IMR-90 (cell line): ENCODE measurements at regions not wholly inside any gene's neighbourhood (a gene's known extent, or its start where the extent isn't known, plus 50 kb on each side); places are given as distances from the start of the nearest gene placed in this dataset.
"Not testable (repeated sequence)": the region's sequence is repeated elsewhere in the genome, so short reads cannot be mapped to it uniquely, and the experiment has no call there.

ENCODE experiments used
- BHLHE40 ChIP-seq: fragments of 150-350 bp; IDR thresholded peaks from 2 replicates; pipeline ENCODE4 v1.6.1; 2016; ENCODE audit warnings: mild to moderate bottlenecking, low read depth, low read length
- MAFK ChIP-seq: IDR thresholded peaks from 2 replicates; pipeline ENCODE4 v1.6.1; 2012; ENCODE audit warnings: low read depth, low read length, improper control_type of control experiment
- POLR2A ChIP-seq: IDR thresholded peaks from 2 replicates; pipeline ENCODE4 v1.6.1; 2012; ENCODE audit warnings: mild to moderate bottlenecking, low read depth, low read length
- RAD21 ChIP-seq: IDR thresholded peaks from 2 replicates; pipeline ENCODE4 v1.6.1; 2012; ENCODE audit warnings: low read length, improper control_type of control experiment
- RCOR1 ChIP-seq: IDR thresholded peaks from 2 replicates; pipeline ENCODE4 v1.6.1; 2012; ENCODE audit warnings: mild to moderate bottlenecking, low read length, improper control_type of control experiment; ENCODE audit not compliant: insufficient replicate concordance
- SMC3 ChIP-seq: fragments of 150-350 bp; IDR thresholded peaks from 2 replicates; pipeline ENCODE4 v1.6.1; 2016; ENCODE audit warnings: low read depth, mild to moderate bottlenecking, antibody characterized with exemption, low read length, moderate library complexity
- TF ChIP-seq, protein P1 (sequence below): conservative IDR thresholded peaks from 2 replicates; pipeline ENCODE4 v1.5.1; 2012; ENCODE audit warnings: mild to moderate bottlenecking, low read depth, low read length, improper control_type of control experiment
- TF ChIP-seq, protein P2 (sequence below): fragments of 150-350 bp; IDR thresholded peaks from 2 replicates; pipeline ENCODE4 v1.6.1; 2016; ENCODE audit warnings: low read depth, mild to moderate bottlenecking, low read length, moderate library complexity, borderline replicate concordance

DNA sequence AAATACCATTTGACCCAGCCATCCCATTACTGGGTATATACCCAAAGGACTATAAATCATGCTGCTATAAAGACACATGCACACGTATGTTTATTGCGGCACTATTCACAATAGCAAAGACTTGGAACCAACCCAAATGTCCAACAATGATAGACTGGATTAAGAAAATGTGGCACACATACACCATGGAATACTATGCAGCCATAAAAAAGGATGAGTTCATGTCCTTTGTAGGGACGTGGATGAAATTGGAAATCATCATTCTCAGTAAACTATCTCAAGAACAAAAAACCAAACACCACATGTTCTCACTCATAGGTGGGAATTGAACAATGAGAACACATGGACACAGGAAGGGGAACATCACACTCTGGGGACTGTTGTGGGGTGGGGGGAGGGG lies 142.1 kb upstream of the BEND6 start:
- TF ChIP-seq POLR2A, RCOR1, RAD21, MAFK, SMC3, BHLHE40: not testable (repeated sequence)
- TF ChIP-seq, protein P1, sequence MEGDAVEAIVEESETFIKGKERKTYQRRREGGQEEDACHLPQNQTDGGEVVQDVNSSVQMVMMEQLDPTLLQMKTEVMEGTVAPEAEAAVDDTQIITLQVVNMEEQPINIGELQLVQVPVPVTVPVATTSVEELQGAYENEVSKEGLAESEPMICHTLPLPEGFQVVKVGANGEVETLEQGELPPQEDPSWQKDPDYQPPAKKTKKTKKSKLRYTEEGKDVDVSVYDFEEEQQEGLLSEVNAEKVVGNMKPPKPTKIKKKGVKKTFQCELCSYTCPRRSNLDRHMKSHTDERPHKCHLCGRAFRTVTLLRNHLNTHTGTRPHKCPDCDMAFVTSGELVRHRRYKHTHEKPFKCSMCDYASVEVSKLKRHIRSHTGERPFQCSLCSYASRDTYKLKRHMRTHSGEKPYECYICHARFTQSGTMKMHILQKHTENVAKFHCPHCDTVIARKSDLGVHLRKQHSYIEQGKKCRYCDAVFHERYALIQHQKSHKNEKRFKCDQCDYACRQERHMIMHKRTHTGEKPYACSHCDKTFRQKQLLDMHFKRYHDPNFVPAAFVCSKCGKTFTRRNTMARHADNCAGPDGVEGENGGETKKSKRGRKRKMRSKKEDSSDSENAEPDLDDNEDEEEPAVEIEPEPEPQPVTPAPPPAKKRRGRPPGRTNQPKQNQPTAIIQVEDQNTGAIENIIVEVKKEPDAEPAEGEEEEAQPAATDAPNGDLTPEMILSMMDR, result not testable (repeated sequence)
- TF ChIP-seq, protein P2, sequence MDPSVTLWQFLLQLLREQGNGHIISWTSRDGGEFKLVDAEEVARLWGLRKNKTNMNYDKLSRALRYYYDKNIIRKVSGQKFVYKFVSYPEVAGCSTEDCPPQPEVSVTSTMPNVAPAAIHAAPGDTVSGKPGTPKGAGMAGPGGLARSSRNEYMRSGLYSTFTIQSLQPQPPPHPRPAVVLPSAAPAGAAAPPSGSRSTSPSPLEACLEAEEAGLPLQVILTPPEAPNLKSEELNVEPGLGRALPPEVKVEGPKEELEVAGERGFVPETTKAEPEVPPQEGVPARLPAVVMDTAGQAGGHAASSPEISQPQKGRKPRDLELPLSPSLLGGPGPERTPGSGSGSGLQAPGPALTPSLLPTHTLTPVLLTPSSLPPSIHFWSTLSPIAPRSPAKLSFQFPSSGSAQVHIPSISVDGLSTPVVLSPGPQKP, result not testable (repeated sequence)
